T47D (cell line): ENCODE measurements at regions not wholly inside any gene's neighbourhood (a gene's known extent, or its start where the extent isn't known, plus 50 kb on each side); places are given as distances from the start of the nearest gene placed in this dataset.

Source experiments
- DNase-seq, 2 experiments: peaks; one replicate each; pipeline versions ENCODE4 v3.0.0 to v3.0.0-alpha.2; 2011 to 2012; ENCODE audit warnings: low read depth in 1 of 2, low spot score in 1 of 2
- JUND ChIP-seq: IDR thresholded peaks from 2 replicates; pipeline ENCODE4 v1.6.1; 2012; ENCODE audit warnings: low read depth
- in situ Hi-C: cut with HindIII; loops from 2 replicates; pipeline ENCODE4 v1.10.0; 2016; ENCODE audit warnings: low sequenced_read_pairs, low pct_unique_long_range_greater_than_20kb

GRCh38 chr10:130843051-130843653 is 468.4 kb downstream of the TCERG1L start:
- in situ Hi-C loops, result no loop called here
- no peak for TF ChIP-seq JUND
- no peak for DNase-seq

- in situ Hi-C loops, result no loop called here
- no peak for TF ChIP-seq JUND
- DNase-seq, result no peak
Measured at GRCh38 chr10:130844310-130844709, 467.2 kb downstream of the TCERG1L start.

- no peak for TF ChIP-seq JUND
- in situ Hi-C loops, result no loop called here
- no peak for DNase-seq
Measured at GRCh38 chr10:130847170-130847569, 464.4 kb downstream of the TCERG1L start.

- DNase-seq, result no peak
- in situ Hi-C loops, result no loop called here
- no peak for TF ChIP-seq JUND
Measured at GRCh38 chr10:130848855-130849254, 462.7 kb downstream of the TCERG1L start.

GRCh38 chr10:130854151-130854550 is 457.4 kb downstream of the TCERG1L start:
- DNase-seq, result no peak
- in situ Hi-C loops, result no loop called here
- no peak for TF ChIP-seq JUND

- in situ Hi-C loops, result no loop called here
- DNase-seq, result no peak
- no peak for TF ChIP-seq JUND
Measured at GRCh38 chr10:130857631-130858295, 453.8 kb downstream of the TCERG1L start.

GRCh38 chr10:130858626-130859025 is 452.9 kb downstream of the TCERG1L start:
- no peak for DNase-seq
- in situ Hi-C loops, result no loop called here
- no peak for TF ChIP-seq JUND

GRCh38 chr10:130859427-130859826 is 452.1 kb downstream of the TCERG1L start:
- no peak for DNase-seq
- TF ChIP-seq JUND, result no peak
- in situ Hi-C loops, result no loop called here

GRCh38 chr10:130862122-130862521 is 449.4 kb downstream of the TCERG1L start:
- no peak for DNase-seq
- no peak for TF ChIP-seq JUND
- in situ Hi-C loops, result no loop called here

GRCh38 chr10:130862626-130863025 is 448.9 kb downstream of the TCERG1L start:
- TF ChIP-seq JUND, result no peak
- no peak for DNase-seq
- in situ Hi-C loops, result no loop called here

GRCh38 chr10:130863044-130863443 is 448.5 kb downstream of the TCERG1L start:
- in situ Hi-C loops, result no loop called here
- DNase-seq, result no peak

GRCh38 chr10:130864961-130865818 is 446.3 kb downstream of the TCERG1L start:
- no peak for DNase-seq
- TF ChIP-seq JUND, result no peak
- in situ Hi-C loops, result no loop called here

More at GRCh38 chr10:130863044-130863443, 448.5 kb downstream of the TCERG1L start:
- TF ChIP-seq JUND, result no peak

GRCh38 chr10:130866857-130867256 is 444.7 kb downstream of the TCERG1L start:
- no peak for TF ChIP-seq JUND
- DNase-seq, result no peak
- in situ Hi-C loops, result no loop called here
